ENCODE measurements at regions not wholly inside any gene's neighbourhood (a gene's known extent, or its start where the extent isn't known, plus 50 kb on each side); places are given as distances from the start of the nearest gene placed in this dataset.

GRCh38 chr11:23370580-23371275 lies 510.5 kb upstream of the CCDC179 start:
- no peak for DNase-seq

- DNase-seq: no peak
Measured at GRCh38 chr11:23377909-23378308, 517.6 kb upstream of the CCDC179 start.

GRCh38 chr11:23391031-23391430 lies 530.8 kb upstream of the CCDC179 start:
- no peak for DNase-seq

GRCh38 chr11:23398052-23398451 lies 537.8 kb upstream of the CCDC179 start:
- peak in 2 of 3 experiments; percentile 14 to 71 for DNase-seq

- no peak for DNase-seq
Measured at GRCh38 chr11:23399995-23400394, 539.7 kb upstream of the CCDC179 start.

- no peak for DNase-seq
Measured at GRCh38 chr11:23403210-23404185, 543.2 kb upstream of the CCDC179 start.

GRCh38 chr11:23404225-23405160 lies 544.2 kb upstream of the CCDC179 start:
- DNase-seq: no peak

- no peak for DNase-seq
Measured at GRCh38 chr11:23405350-23405937, 545.2 kb upstream of the CCDC179 start.

- no peak for DNase-seq
Measured at GRCh38 chr11:23406131-23406819, 546.0 kb upstream of the CCDC179 start.

GRCh38 chr11:23413057-23413456 lies 552.8 kb upstream of the CCDC179 start:
- no peak for DNase-seq

GRCh38 chr11:23423104-23423503 lies 562.8 kb upstream of the CCDC179 start:
- peak in 1 of 3 experiments; percentile 23 for DNase-seq

GRCh38 chr11:23423656-23424055 lies 563.4 kb upstream of the CCDC179 start:
- DNase-seq: no peak

GRCh38 chr11:23425381-23425780 lies 565.1 kb upstream of the CCDC179 start:
- peak in 2 of 3 experiments; percentile 4 to 61 for DNase-seq

GRCh38 chr11:23429569-23429968 lies 569.3 kb upstream of the CCDC179 start:
- no peak for DNase-seq

- DNase-seq: peak in 1 of 3 experiments; percentile 5
Measured at GRCh38 chr11:23453522-23453921, 593.2 kb upstream of the CCDC179 start.

GRCh38 chr11:23455321-23455891 lies 595.1 kb upstream of the CCDC179 start:
- peak in 1 of 3 experiments; percentile 26 for DNase-seq

- DNase-seq: no peak
Measured at GRCh38 chr11:23457641-23458040, 597.4 kb upstream of the CCDC179 start.

GRCh38 chr11:23471878-23472277 lies 611.6 kb upstream of the CCDC179 start:
- DNase-seq: no peak

GRCh38 chr11:23473782-23474181 lies 613.5 kb upstream of the CCDC179 start:
- DNase-seq: no peak

GRCh38 chr11:23480736-23481135 lies 620.5 kb upstream of the CCDC179 start:
- DNase-seq: no peak

- peak in 1 of 3 experiments; percentile 3 for DNase-seq
Measured at GRCh38 chr11:23484146-23484545, 623.9 kb upstream of the CCDC179 start.

Data from NCI-H1417 (cell line).